Endodermal cell (in vitro differentiated cells): ENCODE measurements at regions not wholly inside any gene's neighbourhood (a gene's known extent, or its start where the extent isn't known, plus 50 kb on each side); places are given as distances from the start of the nearest gene placed in this dataset.

Experiments used
- DNase-seq: peaks from one replicate; pipeline ENCODE4 v3.0.0-alpha.2; 2017
- H3K27ac ChIP-seq: 2 replicates; pipeline ENCODE4 v1.5.1; 2013; ENCODE audit warnings: mild to moderate bottlenecking, low read depth, low read length, moderate library complexity
- H3K27me3 ChIP-seq: 2 replicates; pipeline ENCODE4 v1.6.1; 2013; ENCODE audit warnings: mild to moderate bottlenecking, low read length, moderate library complexity; ENCODE audit not compliant: insufficient read depth, control insufficient read depth, poor library complexity, severe bottlenecking
- H3K36me3 ChIP-seq: 2 replicates; pipeline ENCODE4 v1.7.0; 2013; ENCODE audit warnings: mild to moderate bottlenecking, low read length, moderate library complexity; ENCODE audit not compliant: control insufficient read depth, insufficient read depth
- H3K4me1 ChIP-seq: one replicate; pipeline ENCODE4 v1.7.0; 2013; ENCODE audit warnings: low read length; ENCODE audit not compliant: control insufficient read depth, insufficient read depth
- H3K4me3 ChIP-seq: 2 replicates; pipeline ENCODE4 v1.5.1; 2013; ENCODE audit warnings: mild to moderate bottlenecking, low read length, moderate library complexity
- H3K9ac ChIP-seq: 2 replicates; pipeline ENCODE4 v1.6.1; 2013; ENCODE audit warnings: mild to moderate bottlenecking, low read length, moderate library complexity; ENCODE audit not compliant: poor library complexity, severe bottlenecking; ENCODE audit errors: extremely low read depth
- H3K9me3 ChIP-seq: 2 replicates; pipeline ENCODE4 v1.6.1; 2013; ENCODE audit warnings: mild to moderate bottlenecking, low read length, moderate library complexity; ENCODE audit not compliant: control insufficient read depth
- H3K27ac Mint-ChIP-seq: 2 replicates; pipeline ENCODE4 v1.8.0; 2020; ENCODE audit warnings: mixed read lengths
- H3K27me3 Mint-ChIP-seq: 2 replicates; pipeline ENCODE4 v1.8.0; 2021; ENCODE audit warnings: mild to moderate bottlenecking, mixed read lengths; ENCODE audit not compliant: insufficient read depth
- H3K36me3 Mint-ChIP-seq: 2 replicates; pipeline ENCODE4 v1.8.0; 2020; ENCODE audit warnings: low read depth, mixed read lengths
- H3K4me1 Mint-ChIP-seq: 2 replicates; pipeline ENCODE4 v1.8.0; 2020; ENCODE audit warnings: mixed read lengths
- H3K4me3 Mint-ChIP-seq: 2 replicates; pipeline ENCODE4 v1.8.0; 2020; ENCODE audit warnings: mild to moderate bottlenecking, moderate library complexity, mixed read lengths
- H3K9me3 Mint-ChIP-seq: 2 replicates; pipeline ENCODE4 v1.8.0; 2020; ENCODE audit warnings: mild to moderate bottlenecking, mixed read lengths
- CTCF ChIP-seq: fragments of 200-600 bp; sonication (generic); conservative IDR thresholded peaks from 2 replicates; pipeline ENCODE4 v1.5.0; 2021; ENCODE audit warnings: antibody characterized with exemption, mild to moderate bottlenecking
- WGBS, 2 experiments: methylation state at CpG; one replicate each; pipeline versions ENCODE4 v1.1.5 to v1.1.7; 2013; ENCODE audit warnings: missing lambda C conversion rate in 2 of 2, mixed read lengths in 1 of 2; ENCODE audit not compliant: insufficient coverage in 1 of 2, insufficient read length in 1 of 2; 5-methylcytosine and 5-hydroxymethylcytosine counted together

DNA sequence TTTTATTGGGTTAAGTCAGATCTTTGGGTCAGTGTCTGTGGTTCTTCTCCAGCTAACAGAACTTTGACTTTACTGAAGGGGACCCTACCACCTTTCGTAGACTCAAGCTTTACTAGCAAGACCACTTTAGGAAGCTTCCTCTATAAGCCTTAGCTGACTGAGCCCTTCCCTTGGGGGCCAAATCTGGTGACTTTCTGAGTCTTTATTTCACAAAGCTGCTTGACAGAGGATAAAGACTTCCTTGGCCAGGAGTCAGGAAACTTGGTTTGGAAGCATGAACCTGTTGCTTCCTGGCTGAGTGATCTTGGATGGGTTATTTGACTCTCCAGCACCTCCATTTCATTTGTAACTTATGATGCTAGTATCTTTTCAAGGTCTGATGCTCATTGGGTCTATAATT lies 466.7 kb downstream of the TYW1 start:
- H3K4me1 ChIP-seq: no peaks in the 10 kb centered on the region
- peak overlapping the region; percentile 55 for H3K27ac ChIP-seq
- peaks cover 29% of the 10 kb centered on the region for H3K27me3 Mint-ChIP-seq
- H3K4me1 Mint-ChIP-seq: peaks cover 7% of the 10 kb centered on the region
- H3K9me3 ChIP-seq: peaks cover 31% of the 10 kb centered on the region
- no peak overlapping the region for H3K27ac Mint-ChIP-seq
- H3K4me3 ChIP-seq: no peak overlapping the region
- H3K4me3 Mint-ChIP-seq: no peak overlapping the region
- no peaks in the 10 kb centered on the region for H3K27me3 ChIP-seq
- H3K36me3 ChIP-seq: no peaks in the 10 kb centered on the region
- WGBS, 2 experiments: 91 to 100% methylated on average over 1 of the region's 1 CpG
- no peak for DNase-seq
- no peak for TF ChIP-seq CTCF
- H3K9me3 Mint-ChIP-seq: peaks cover 45% of the 10 kb centered on the region
- H3K36me3 Mint-ChIP-seq: peaks cover 3% of the 10 kb centered on the region
- H3K9ac ChIP-seq: no peak overlapping the region

- Histone ChIP-seq H3K4me1 (no peaks in the 10 kb centered on the region), H3K9ac (no peak overlapping the region), H3K4me3 (no peak overlapping the region), H3K9me3 (peaks cover 35% of the 10 kb centered on the region), H3K27ac (no peak overlapping the region), H3K36me3 (no peaks in the 10 kb centered on the region), H3K27me3 (no peaks in the 10 kb centered on the region)
- DNase-seq: no peak
- H3K27me3 Mint-ChIP-seq: peaks cover 25% of the 10 kb centered on the region
- WGBS, 2 experiments: 80 to 88% methylated on average over 1 of the region's 1 CpG
- peaks cover 3% of the 10 kb centered on the region for H3K36me3 Mint-ChIP-seq
- H3K4me1 Mint-ChIP-seq: peaks cover 7% of the 10 kb centered on the region
- no peak overlapping the region for H3K27ac Mint-ChIP-seq
- TF ChIP-seq CTCF: no peak
- no peak overlapping the region for H3K4me3 Mint-ChIP-seq
- peaks cover 48% of the 10 kb centered on the region for H3K9me3 Mint-ChIP-seq
These were observed 467.4 kb downstream of the TYW1 start for GRCh38 chr7:67463983-67464382.

- no peak for TF ChIP-seq CTCF
- H3K9me3 ChIP-seq: peaks cover 41% of the 10 kb centered on the region
- Mint-ChIP-seq H3K4me3 (no peak overlapping the region), H3K27me3 (peaks cover 23% of the 10 kb centered on the region), H3K36me3 (peaks cover 3% of the 10 kb centered on the region), H3K4me1 (peaks cover 7% of the 10 kb centered on the region), H3K27ac (no peak overlapping the region), H3K9me3 (peaks cover 57% of the 10 kb centered on the region)
- no peak for DNase-seq
- 85 to 100% methylated on average over 1 to 2 of the region's 2 CpGs for WGBS, 2 experiments
- no peak overlapping the region for H3K9ac ChIP-seq
- no peak overlapping the region for H3K27ac ChIP-seq
- H3K36me3 ChIP-seq: no peaks in the 10 kb centered on the region
- no peaks in the 10 kb centered on the region for H3K4me1 ChIP-seq
- H3K4me3 ChIP-seq: no peak overlapping the region
- H3K27me3 ChIP-seq: no peaks in the 10 kb centered on the region
These were observed 469.5 kb downstream of the TYW1 start for GRCh38 chr7:67466109-67466508.
